WI38 (cell line): ENCODE measurements at regions not wholly inside any gene's neighbourhood (a gene's known extent, or its start where the extent isn't known, plus 50 kb on each side); places are given as distances from the start of the nearest gene placed in this dataset.

ENCODE experiments used
- H3K4me3 ChIP-seq: 2 replicates; pipeline ENCODE4 v1.5.1; 2011; ENCODE audit warnings: low read depth, mild to moderate bottlenecking, control low read depth, low read length
- TF ChIP-seq, protein P1 (sequence below): IDR thresholded peaks from 2 replicates; pipeline ENCODE4 v1.5.1; 2012; ENCODE audit warnings: low read depth, mild to moderate bottlenecking, control low read depth, low read length

DNA sequence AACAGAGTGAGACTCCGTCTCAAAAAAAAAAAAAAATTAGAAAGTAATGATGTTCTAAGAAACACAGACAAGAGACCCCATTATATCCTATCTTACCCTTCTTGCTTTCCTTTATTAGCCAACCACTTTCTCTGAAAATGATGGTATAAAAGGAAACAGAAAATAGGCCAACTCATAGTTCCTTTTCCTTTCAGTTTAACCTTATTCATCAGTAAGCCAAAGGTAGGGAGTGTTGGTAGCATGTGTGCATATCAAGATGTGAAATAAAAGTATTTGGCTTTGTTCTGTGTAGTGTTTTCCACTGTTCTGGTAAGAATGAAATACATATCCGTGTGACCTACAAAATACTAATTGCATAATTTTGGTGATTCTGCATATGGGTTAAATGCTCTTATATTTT lies 266.6 kb downstream of the ZNF674 start:
- H3K4me3 ChIP-seq: no peak overlapping the region
- TF ChIP-seq, protein P1, sequence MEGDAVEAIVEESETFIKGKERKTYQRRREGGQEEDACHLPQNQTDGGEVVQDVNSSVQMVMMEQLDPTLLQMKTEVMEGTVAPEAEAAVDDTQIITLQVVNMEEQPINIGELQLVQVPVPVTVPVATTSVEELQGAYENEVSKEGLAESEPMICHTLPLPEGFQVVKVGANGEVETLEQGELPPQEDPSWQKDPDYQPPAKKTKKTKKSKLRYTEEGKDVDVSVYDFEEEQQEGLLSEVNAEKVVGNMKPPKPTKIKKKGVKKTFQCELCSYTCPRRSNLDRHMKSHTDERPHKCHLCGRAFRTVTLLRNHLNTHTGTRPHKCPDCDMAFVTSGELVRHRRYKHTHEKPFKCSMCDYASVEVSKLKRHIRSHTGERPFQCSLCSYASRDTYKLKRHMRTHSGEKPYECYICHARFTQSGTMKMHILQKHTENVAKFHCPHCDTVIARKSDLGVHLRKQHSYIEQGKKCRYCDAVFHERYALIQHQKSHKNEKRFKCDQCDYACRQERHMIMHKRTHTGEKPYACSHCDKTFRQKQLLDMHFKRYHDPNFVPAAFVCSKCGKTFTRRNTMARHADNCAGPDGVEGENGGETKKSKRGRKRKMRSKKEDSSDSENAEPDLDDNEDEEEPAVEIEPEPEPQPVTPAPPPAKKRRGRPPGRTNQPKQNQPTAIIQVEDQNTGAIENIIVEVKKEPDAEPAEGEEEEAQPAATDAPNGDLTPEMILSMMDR: no peak

DNA sequence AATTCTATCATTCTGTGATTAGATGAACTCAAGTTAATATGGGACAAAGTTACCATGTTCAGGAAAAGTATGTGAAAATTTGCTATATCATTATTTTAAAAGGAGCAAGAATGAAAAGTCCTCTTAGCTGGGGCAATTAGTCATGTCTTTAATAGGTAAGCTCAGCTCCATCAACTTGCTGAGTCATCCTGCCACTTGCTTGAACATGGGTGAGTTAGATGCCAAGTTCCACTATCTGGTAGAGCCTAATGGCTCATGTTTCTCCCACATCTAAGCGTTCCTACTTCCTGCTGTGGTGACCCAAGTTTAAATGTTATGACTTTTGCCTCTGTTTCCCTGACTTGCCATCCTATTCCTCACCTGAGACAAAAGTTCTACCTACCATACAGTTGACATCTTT lies 276.8 kb downstream of the ZNF674 start:
- TF ChIP-seq, protein P1: no peak
- H3K4me3 ChIP-seq: no peak overlapping the region

DNA sequence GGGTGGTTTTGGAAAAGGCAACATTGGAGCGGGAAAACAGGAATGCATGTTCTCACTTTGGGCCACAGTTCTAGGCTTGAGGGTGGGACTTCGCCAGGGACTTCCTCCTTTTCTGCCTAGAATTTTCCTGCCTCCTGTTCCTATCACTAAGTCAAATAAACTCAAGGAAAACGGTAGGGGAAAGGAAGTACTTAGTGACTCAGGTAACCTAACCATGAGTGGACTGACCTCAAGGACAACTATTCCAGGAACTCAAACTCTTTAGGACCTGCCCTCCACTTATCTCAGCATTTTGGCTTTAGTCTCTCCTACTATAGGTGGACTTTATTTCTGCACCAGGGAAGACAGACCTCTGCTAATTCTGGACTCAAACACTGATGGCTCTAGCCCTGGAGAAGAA lies 281.7 kb downstream of the ZNF674 start:
- H3K4me3 ChIP-seq: no peak overlapping the region
- TF ChIP-seq, protein P1: no peak

DNA sequence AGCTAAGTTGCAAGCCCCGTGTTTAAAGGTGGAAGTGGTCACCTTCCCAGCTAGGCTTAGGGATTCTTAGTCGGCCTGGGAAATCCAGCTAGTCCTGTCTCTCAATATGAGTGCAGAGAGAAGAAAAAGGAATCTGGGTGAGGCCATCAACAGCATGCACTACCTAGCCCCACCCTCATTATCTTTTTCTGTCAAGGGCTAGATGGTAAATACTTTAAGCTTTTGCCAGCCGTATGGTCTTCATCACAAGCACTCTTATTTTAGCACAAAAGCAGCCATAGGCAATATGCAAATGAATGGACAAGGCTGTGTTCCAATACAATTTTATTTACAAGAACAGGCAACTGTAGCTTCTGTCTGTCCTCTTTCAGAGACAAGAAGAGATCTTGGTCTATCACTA lies 282.9 kb downstream of the ZNF674 start:
- TF ChIP-seq, protein P1: no peak
- H3K4me3 ChIP-seq: no peak overlapping the region

DNA sequence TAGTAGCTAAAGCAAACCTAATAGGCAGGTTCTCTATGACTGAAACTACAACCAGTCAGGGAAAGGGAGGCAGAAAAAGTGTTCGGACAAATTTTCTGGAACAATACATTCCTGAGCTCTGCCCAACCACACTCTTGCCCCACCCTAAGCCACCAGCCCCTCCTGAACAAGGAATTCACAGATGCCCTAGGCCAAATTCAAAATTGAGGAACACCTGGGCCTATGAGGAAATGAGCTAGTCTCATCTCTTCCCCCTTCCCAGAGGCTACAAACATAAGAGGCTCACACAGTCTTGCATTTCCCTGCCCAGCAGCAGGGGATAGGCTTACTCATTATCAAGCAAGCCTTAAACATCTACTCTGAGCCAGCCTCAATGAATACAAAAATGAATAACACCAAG lies 284.7 kb downstream of the ZNF674 start:
- no peak overlapping the region for H3K4me3 ChIP-seq
- TF ChIP-seq, protein P1: no peak

DNA sequence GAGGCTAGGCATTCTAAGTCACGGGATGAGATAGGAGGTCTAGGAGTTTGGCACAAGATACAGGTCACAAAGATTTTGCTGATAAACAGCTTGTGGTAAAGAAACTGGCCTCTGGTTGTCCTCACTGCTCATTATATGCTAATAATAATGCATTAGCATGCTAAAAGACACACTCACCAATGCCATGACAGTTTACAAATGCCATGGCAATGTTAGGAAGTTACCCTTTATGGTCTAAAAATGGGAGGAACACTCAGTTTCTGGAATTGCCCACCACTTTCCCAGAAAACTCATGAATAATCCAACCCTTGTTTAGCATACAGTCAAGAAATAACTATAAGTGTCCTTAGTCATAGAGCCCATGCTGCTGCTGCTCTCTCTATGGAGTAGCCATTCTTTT lies 286.9 kb downstream of the ZNF674 start:
- TF ChIP-seq, protein P1: no peak
- H3K4me3 ChIP-seq: no peak overlapping the region

DNA sequence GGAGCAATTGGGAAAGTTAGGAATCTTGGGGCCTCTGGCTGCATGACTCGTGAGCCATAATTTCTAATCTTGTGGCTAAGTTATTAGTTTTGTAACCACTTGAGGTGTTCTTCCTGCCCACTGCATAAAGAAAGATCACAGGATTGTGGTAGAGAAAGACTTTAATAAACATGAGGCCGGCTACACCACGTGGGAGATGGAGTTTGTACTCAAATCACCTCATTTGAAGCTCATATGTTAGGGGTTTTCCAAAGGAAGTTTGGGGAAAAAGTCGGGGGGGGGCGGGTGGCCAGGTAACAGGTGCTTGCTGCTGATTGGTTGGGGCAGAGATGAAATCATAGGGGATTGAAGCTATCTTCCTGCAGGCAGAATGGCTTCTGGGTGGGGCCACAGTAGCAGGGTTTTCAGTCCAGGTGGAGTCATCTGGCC lies 287.8 kb downstream of the ZNF674 start:
- TF ChIP-seq, protein P1: no peak
- H3K4me3 ChIP-seq: no peak overlapping the region
